CMK (cell line): ENCODE measurements at regions not wholly inside any gene's neighbourhood (a gene's known extent, or its start where the extent isn't known, plus 50 kb on each side); places are given as distances from the start of the nearest gene placed in this dataset.

Source experiments
- DNase-seq: peaks from one replicate; pipeline ENCODE4 v3.0.0-alpha.2; 2010; ENCODE audit warnings: low read depth

- no peak for DNase-seq
Observed at GRCh38 chrX:39740078-39740477, 357.7 kb downstream of the BCOR start.

GRCh38 chrX:39741904-39742303 is 355.9 kb downstream of the BCOR start:
- DNase-seq, result no peak

- DNase-seq, result no peak
Observed at GRCh38 chrX:39745818-39746217, 351.9 kb downstream of the BCOR start.

GRCh38 chrX:39749135-39749534 is 348.6 kb downstream of the BCOR start:
- no peak for DNase-seq

GRCh38 chrX:39749728-39750127 is 348.0 kb downstream of the BCOR start:
- no peak for DNase-seq

GRCh38 chrX:39750256-39750790 is 347.4 kb downstream of the BCOR start:
- no peak for DNase-seq

GRCh38 chrX:39750848-39751247 is 346.9 kb downstream of the BCOR start:
- no peak for DNase-seq

- DNase-seq, result no peak
Observed at GRCh38 chrX:39752815-39753214, 344.9 kb downstream of the BCOR start.

GRCh38 chrX:39753293-39753996 is 344.3 kb downstream of the BCOR start:
- peak; percentile 54 for DNase-seq

GRCh38 chrX:39755143-39756032 is 342.4 kb downstream of the BCOR start:
- no peak for DNase-seq

GRCh38 chrX:39756086-39756883 is 341.5 kb downstream of the BCOR start:
- DNase-seq, result no peak

GRCh38 chrX:39757971-39758370 is 339.8 kb downstream of the BCOR start:
- DNase-seq, result no peak

GRCh38 chrX:39758791-39759525 is 338.8 kb downstream of the BCOR start:
- DNase-seq, result no peak

GRCh38 chrX:39759526-39760224 is 338.1 kb downstream of the BCOR start:
- DNase-seq, result no peak

GRCh38 chrX:39760930-39761329 is 336.8 kb downstream of the BCOR start:
- no peak for DNase-seq

GRCh38 chrX:39762266-39762841 is 335.4 kb downstream of the BCOR start:
- DNase-seq, result no peak

- DNase-seq, result no peak
Observed at GRCh38 chrX:39764441-39764914, 333.3 kb downstream of the BCOR start.

- DNase-seq, result no peak
Observed at GRCh38 chrX:39765327-39765726, 332.4 kb downstream of the BCOR start.

GRCh38 chrX:39766085-39766726 is 331.6 kb downstream of the BCOR start:
- DNase-seq, result no peak

GRCh38 chrX:39766855-39767254 is 330.9 kb downstream of the BCOR start:
- DNase-seq, result no peak
